Hepatic stellate cell (primary cell): ENCODE measurements at regions not wholly inside any gene's neighbourhood (a gene's known extent, or its start where the extent isn't known, plus 50 kb on each side); places are given as distances from the start of the nearest gene placed in this dataset.

ENCODE experiments used
- DNase-seq: peaks from one replicate; pipeline ENCODE4 v3.0.0; 2011; ENCODE audit warnings: low spot score

GRCh38 chr2:153004627-153005026, 286.2 kb downstream of the ARL6IP6 start:
- DNase-seq = no peak

- DNase-seq = no peak
Observed at GRCh38 chr2:152974146-152974545, 255.7 kb downstream of the ARL6IP6 start.

DNA sequence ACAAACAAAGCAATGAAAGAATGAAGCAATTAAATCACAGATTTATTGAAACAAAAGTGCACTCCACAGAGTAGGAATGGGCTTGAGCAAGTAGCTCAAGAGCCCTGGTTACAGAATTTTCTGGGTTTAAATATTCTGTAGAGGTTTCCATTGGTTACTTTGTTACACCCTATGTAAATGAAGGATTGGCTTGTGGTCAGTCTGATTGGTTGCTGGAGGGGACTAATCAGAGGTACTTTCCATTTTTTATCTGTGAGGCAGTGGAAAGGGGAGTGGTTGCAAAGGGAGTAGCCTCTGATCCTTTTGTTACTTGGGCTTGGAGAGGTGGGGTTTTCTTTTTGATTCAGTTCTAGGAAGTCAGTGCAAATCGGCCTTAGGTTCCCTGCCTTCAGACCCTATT, 253.3 kb downstream of the ARL6IP6 start:
- DNase-seq = no peak

- no peak for DNase-seq
Observed at GRCh38 chr2:152962446-152962845, 244.0 kb downstream of the ARL6IP6 start.

- DNase-seq = no peak
Observed at GRCh38 chr2:152961351-152961750, 242.9 kb downstream of the ARL6IP6 start.

DNA sequence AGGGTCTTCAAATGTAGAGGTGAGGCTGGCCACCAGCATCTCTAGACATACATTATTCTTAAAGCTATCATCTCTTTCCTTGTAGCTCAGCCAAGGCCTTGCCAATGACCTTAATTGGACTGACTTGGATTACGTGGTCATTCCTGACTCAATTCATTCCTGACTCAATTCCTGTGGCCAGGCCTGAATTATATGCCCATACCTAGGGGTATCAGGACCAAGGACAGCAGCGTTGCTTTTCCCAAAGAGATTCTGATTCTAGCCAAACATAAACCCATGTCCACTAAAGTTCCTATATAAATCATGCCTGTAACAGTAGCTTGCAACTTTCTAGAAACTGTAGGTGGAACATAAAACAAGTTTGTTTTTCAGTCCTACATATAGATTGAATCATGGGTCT, 231.7 kb downstream of the ARL6IP6 start:
- DNase-seq = no peak

DNA sequence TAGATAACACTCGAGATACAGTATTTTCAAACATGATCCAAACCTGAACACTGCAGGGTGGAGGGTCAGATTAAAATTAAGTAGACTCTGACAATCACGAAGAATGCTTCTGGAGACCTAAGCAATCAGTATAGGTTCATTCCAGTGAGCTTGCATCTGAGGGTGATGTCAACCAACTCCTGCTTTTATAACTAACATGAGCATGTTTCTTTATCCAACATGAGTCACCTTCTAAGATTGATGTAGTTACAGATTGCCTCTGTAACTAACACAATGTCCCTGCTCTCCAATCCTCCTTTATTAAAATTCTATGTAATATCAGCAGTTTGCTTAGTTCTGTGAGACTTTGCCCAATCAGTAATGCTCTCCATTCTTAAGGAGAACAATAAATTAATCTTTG, 225.7 kb downstream of the ARL6IP6 start:
- DNase-seq = no peak

DNA sequence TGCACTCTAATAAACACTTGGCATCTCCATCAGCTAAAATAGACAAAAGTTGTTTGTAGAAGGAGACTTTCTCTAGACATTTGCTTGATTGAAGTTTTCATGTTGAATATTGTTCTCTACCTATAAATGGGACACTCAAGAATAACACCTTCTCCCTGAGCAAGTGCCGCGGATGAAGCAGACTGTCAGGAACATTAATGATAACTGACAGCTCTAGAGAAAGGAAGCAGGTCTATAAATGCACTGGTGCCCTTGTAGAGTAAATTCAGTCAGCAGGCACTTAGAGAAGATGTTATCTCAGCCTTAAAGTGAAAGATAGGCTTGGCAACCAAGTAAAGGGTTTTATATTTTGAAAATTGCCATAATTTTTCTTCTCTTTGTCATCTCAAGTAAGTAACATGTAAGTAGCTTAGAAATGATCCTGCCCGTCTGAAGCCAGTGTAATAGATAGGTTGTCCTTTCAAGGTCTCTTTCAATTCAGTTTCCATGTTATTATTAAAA, 224.6 kb downstream of the ARL6IP6 start:
- no peak for DNase-seq

DNA sequence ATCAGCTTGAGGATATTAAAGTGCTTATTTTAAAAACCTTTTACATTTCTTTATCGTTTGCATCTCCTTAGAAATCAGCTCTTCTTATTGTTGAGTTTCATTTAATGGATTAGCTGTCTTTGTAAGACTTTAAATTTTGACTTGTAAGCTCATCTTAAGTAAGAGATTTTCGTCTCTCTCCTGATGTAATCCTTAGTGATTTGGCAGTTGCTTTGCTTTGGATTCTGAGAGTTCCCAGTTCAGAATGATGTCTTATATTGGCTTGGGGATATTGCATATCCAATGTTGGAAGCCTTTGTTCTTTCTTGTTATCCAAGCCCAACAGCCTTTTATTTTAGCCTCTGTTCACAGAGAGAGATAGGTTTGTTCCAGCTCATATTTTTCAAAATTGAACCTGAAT, 212.1 kb downstream of the ARL6IP6 start:
- no peak for DNase-seq

DNA sequence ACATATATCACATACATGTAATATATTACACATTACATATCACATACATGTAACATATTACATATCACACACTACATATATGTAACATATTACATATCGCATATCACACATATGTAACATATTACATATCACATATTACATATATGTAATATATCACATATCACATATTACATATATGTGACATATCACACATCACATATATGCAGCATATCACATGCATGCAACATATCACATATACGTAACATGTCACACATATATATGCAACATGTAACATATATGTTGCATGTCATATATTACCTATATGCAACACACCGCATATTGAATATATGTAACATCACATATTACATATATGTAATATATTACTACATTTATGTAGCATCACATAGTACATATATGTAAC, 211.2 kb downstream of the ARL6IP6 start:
- DNase-seq = no peak

GRCh38 chr2:152925547-152926448, 207.4 kb downstream of the ARL6IP6 start:
- DNase-seq = no peak

GRCh38 chr2:152924722-152925121, 206.3 kb downstream of the ARL6IP6 start:
- DNase-seq = no peak

DNA sequence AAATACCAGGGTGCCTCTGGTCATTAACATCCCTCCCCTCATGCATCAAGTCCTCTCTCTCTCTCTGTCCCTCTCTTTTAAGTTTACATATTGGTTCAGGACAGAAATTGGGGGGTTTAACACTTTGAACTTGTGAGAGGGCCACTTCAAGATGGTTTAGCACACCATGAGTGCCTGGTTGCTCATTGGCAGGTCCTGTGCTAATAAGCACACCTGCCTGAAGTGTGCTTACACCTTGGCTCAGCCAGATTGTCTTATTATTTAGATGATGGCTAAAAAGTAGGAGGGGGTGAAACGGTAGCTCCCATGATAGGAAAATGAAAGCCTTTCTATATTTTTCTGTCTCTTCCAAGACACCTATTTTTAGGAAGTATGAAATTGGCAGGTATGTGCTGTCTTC, 205.8 kb downstream of the ARL6IP6 start:
- DNase-seq = no peak

- no peak for DNase-seq
Observed at GRCh38 chr2:152920846-152921245, 202.4 kb downstream of the ARL6IP6 start.

DNA sequence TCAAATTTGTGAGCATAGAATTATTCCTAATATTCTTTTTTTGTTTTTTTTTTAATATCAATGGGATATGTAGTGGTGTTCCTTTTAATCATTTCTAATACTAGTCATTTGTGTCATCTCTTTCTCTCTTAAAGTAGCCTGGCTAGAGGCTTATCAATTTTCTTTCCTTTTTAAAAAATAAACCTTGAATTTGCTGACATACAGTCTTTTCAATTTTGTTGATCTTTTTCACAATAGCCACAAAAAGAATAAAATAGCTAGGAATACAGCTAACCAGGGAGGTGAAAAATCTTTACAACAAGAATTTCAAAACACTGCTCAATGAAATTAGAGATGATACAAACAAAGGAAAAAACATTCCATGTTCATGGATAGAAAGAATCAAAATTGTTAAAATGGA, 192.6 kb downstream of the ARL6IP6 start:
- DNase-seq = no peak

DNA sequence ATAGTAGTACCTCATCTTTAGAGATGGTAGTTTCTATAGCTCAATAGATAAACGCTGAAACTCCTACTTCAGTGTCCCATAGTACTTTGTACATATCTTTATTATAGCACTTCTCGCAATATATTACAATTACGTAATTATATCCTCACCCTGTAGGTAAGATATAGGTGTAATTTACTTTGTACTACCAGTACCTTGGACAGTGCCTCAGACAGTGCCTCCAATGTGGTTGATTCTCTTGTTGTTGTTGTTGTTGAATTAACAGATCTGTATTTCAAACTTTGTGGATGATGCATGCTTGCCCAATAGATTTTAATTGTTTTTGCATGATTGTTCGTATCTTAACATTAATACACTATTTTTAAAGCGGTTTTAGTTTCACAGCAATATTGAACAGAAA, 188.6 kb downstream of the ARL6IP6 start:
- DNase-seq = no peak

GRCh38 chr2:152894051-152894450, 175.6 kb downstream of the ARL6IP6 start:
- DNase-seq = no peak

GRCh38 chr2:152890736-152891135, 172.3 kb downstream of the ARL6IP6 start:
- DNase-seq = no peak

GRCh38 chr2:152883951-152884487, 165.6 kb downstream of the ARL6IP6 start:
- no peak for DNase-seq

DNA sequence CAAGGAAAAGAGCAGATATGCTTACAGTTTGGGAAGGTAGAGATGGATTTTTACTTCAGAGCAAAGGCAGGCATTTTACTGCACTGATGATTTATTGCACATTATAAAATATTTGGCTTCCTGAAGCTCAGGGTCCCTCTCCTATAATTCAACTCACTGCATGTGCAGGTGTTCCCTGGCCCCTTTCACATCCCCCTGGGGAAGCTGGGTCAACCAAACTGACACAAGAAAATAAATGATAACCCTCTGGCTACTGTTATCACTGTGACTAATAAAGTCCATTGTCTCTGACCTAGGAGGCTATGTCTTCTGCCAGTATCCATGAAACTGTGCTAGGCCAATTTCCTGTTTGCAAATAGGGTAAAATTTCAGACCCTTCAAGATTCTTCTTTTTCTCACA, 163.1 kb downstream of the ARL6IP6 start:
- no peak for DNase-seq

DNA sequence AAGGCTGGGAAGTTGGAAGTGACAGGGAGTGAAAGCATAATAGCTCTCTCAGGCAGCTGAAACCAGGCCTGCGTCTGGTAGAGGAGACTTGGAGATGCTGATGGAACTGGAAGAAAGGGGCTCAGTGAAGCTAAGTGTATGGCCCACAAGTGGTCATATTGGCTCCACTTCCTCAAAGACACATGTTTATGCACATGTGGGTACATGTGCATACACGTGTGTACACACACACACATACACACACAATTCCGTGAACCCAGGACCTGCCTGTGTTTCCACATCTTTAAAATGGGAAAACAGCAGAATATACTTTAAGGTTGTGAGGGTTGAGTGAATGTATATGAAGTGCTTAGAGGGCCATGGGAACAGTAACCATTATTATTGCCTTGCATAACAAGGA, 160.9 kb downstream of the ARL6IP6 start:
- DNase-seq = no peak

DNA sequence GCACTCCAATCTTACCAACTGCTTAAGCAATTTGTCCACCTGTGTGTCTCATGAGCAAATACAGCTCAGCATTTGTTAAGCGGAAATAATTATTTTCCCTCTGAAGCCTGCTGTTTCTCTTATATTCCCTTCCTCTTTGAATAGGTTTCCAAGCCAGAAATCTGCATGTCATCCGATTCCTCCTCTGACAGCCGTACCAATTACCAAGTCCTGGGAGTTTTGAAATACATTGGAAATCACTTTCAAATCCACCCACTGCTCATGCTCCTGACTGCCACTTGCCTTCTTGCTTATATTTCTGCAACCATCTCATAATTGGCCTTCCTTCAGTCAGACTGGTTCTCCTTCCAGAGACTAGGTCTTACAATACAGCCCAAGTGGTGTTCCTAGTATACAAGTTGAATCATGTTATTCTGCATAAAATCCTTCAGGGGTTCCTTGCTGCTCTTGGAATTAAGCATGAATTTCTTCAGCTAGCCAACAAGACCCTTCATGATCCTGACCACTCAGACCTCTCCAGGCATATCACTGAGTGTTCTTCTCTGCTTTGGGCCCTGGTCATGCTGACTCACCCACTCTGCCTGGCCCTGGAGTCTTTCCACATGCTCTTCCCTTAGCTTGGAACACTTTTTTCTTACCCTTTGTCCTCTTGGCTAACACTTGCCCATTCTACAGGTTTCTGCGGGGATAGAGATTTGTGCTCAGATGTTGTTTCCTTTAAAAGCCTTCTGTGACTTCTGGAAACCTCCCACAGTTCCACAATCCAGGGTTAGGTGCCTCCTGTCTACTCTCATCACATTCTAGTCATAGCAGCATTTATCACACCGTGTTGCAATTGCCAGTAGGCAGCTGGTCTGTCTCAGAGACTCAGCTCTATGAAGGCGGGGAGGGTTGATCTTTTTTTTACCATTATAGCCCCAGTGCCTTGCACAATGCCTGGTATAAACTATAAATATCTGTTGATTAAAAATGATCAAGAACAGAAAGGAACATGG, 157.6 kb downstream of the ARL6IP6 start:
- no peak for DNase-seq
